ENCODE measurements at regions not wholly inside any gene's neighbourhood (a gene's known extent, or its start where the extent isn't known, plus 50 kb on each side); places are given as distances from the start of the nearest gene placed in this dataset.

- TF ChIP-seq ATF3 (IDR thresholded peaks at IDR 0.05; ENCODE audit: borderline replicate concordance, extremely low read depth, low read depth, low read length): no peak
These were observed 768.5 kb upstream of the ACO1 start (continued) for GRCh38 chr9:31615966-31616365.

- no peak for DNase-seq (ENCODE audit: low read depth, low spot score)
- in situ Hi-C loops (cut with MboI) (no loop called here), intact Hi-C loops (cut with micrococcal nuclease; ENCODE audit: unreplicated experiment) (no loop called here)
- Histone ChIP-seq H3K36me3 (ENCODE audit: control insufficient read depth in 2 of 2, insufficient read depth in 2 of 2, low read length in 1 of 2) (no peaks in the 10 kb centered on the region), H3K79me2 (ENCODE audit: control insufficient read depth, insufficient read depth, low read length) (no peaks in the 10 kb centered on the region), H3K4me2 (ENCODE audit: control insufficient read depth, insufficient read depth) (no peak overlapping the region), H3K9me3 (replicated peaks; ENCODE audit: control insufficient read depth, insufficient read depth, low read length) (no peaks in the 10 kb centered on the region), H4K20me1 (ENCODE audit: control insufficient read depth, insufficient read depth) (no peaks in the 10 kb centered on the region), H3K4me3 (no peak overlapping the region), H2AFZ (ENCODE audit: control insufficient read depth, low read depth, low read length) (no peak overlapping the region), H3K9ac (ENCODE audit: control insufficient read depth, insufficient read depth, low read length) (no peak overlapping the region), H3K4me1 (ENCODE audit: control insufficient read depth, insufficient read depth, low read length) (no peaks in the 10 kb centered on the region), H3K27ac (ENCODE audit: control insufficient read depth, insufficient read depth) (no peak overlapping the region), H3K27me3 (replicated peaks in 1 of 2; ENCODE audit: control insufficient read depth in 2 of 2, insufficient read depth in 2 of 2, low read length in 1 of 2) (no peaks in the 10 kb centered on the region)
- ChIA-PET CTCF (no interaction called here), RAD21 (ENCODE audit: unreplicated experiment) (no interaction called here), SMC1A (ENCODE audit: uncharacterized antibody, unreplicated experiment) (no interaction called here), POLR2A (no interaction called here)
- FAIRE-seq: no peak
- no TSS peak for BruUV-seq (replicated peaks)
- ATAC-seq: no peak
- WGBS (ENCODE audit: insufficient coverage, insufficient replicate concordance, low lambda C conversion rate, missing lambda C conversion rate): 0% methylated on average over 2 of the region's 2 CpGs
- no peak for TF ChIP-seq SIN3A (IDR thresholded peaks at IDR 0.05; ENCODE audit: low read depth, low read length)
- TF ChIP-seq REST (IDR thresholded peaks at IDR 0.05; ENCODE audit: low read depth, low read length): no peak
- TF ChIP-seq ATF2 (IDR thresholded peaks at IDR 0.05; ENCODE audit: low read length): no peak
- no peak for TF ChIP-seq TBL1XR1 (IDR thresholded peaks at IDR 0.05; ENCODE audit: low read depth, low read length)
- TF ChIP-seq YY1 (IDR thresholded peaks at IDR 0.05; ENCODE audit: low read depth, low read length): no peak
- no peak for TF ChIP-seq CREM (IDR thresholded peaks at IDR 0.05; ENCODE audit: low read depth)
- TF ChIP-seq PBX3 (IDR thresholded peaks at IDR 0.05; ENCODE audit: insufficient replicate concordance, low read depth, low read length): no peak
- TF ChIP-seq LARP7 (IDR thresholded peaks at IDR 0.05): no peak
- no peak for TF ChIP-seq HCFC1 (IDR thresholded peaks at IDR 0.05; ENCODE audit: low read length)
- TF ChIP-seq ETV6 (conservative IDR thresholded peaks at IDR 0.05 in 1 of 2, IDR thresholded peaks at IDR 0.05 in 1 of 2; ENCODE audit: borderline replicate concordance in 1 of 2, low read depth in 1 of 2): no peak
- no peak for TF ChIP-seq HSF1 (IDR thresholded peaks at IDR 0.05; ENCODE audit: low read depth, low read length)
- no peak for TF ChIP-seq NFIC (IDR thresholded peaks at IDR 0.05; ENCODE audit: low read depth, low read length)
- TF ChIP-seq NFXL1 (IDR thresholded peaks at IDR 0.05; ENCODE audit: borderline replicate concordance): no peak
- no peak for TF ChIP-seq FOXM1 (IDR thresholded peaks at IDR 0.05; ENCODE audit: low read depth, low read length)
- no peak for TF ChIP-seq GABPA (IDR thresholded peaks at IDR 0.05; ENCODE audit: low read depth)
These were observed 760.9 kb upstream of the ACO1 start for GRCh38 chr9:31623511-31623910.
